ENCODE measurements at regions not wholly inside any gene's neighbourhood (a gene's known extent, or its start where the extent isn't known, plus 50 kb on each side); places are given as distances from the start of the nearest gene placed in this dataset.

- H3K36me3 ChIP-seq (ENCODE audit: control insufficient read depth, insufficient read depth, low read length): no peaks in the 10 kb centered on the region
- no peaks in the 10 kb centered on the region for H3K4me1 ChIP-seq (ENCODE audit: control insufficient read depth, insufficient read depth, low read length)
- H3K27me3 ChIP-seq (ENCODE audit: control insufficient read depth, insufficient read depth, low read length): no peaks in the 10 kb centered on the region
- no peak overlapping the region for H3K9ac ChIP-seq (ENCODE audit: low read depth, low read length)
- H3K9me3 ChIP-seq (ENCODE audit: control insufficient read depth, insufficient read depth, low read length): no peaks in the 10 kb centered on the region
- H3K4me3 ChIP-seq (ENCODE audit: low read depth, low read length): no peak overlapping the region
Measured at GRCh38 chrX:65813245-65813644, 145.8 kb downstream of the MSN start.

DNA sequence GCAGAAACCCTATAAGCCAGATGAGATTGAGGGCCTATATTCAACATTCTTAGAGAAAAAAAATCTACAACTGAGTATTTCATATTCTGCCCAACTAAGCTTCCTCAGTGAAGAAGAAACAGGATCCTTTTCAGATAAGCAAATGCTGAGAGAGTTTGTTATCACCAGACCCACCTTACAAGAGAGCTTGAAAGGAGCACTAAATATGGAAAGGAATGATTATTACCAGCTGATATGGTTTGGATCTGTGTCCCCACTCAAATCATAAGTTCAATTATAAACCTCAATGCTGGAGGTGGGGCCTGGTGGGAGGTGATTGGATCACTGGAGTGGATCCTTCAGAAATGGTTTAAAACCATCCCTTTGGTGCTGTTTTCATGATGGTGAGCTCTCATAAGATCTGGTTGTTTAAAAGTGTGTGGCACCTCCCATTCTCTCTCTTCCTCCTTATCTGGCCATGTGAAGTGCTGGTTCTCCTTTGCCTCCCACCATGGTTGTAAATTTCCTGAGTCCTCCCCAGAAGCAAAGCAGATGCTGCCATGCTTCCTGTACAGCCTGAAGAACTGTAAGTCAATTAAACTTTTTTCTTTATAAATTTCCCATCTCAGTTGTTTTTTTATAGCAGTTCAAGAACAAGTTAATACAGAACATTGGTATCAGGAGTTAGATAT is 144.2 kb downstream of the MSN start:
- no peaks in the 10 kb centered on the region for H3K27me3 ChIP-seq (ENCODE audit: control insufficient read depth, insufficient read depth, low read length)
- no peaks in the 10 kb centered on the region for H3K9me3 ChIP-seq (ENCODE audit: control insufficient read depth, insufficient read depth, low read length)
- H3K4me1 ChIP-seq (ENCODE audit: control insufficient read depth, insufficient read depth, low read length): no peaks in the 10 kb centered on the region
- H3K9ac ChIP-seq (ENCODE audit: low read depth, low read length): no peak overlapping the region
- no peak overlapping the region for H3K4me3 ChIP-seq (ENCODE audit: low read depth, low read length)
- no peaks in the 10 kb centered on the region for H3K36me3 ChIP-seq (ENCODE audit: control insufficient read depth, insufficient read depth, low read length)
